GM19035 (cell line): ENCODE measurements at regions not wholly inside any gene's neighbourhood (a gene's known extent, or its start where the extent isn't known, plus 50 kb on each side); places are given as distances from the start of the nearest gene placed in this dataset.
"Not testable (repeated sequence)": the region's sequence is repeated elsewhere in the genome, so short reads cannot be mapped to it uniquely, and the experiment has no call there.

ENCODE experiments used
- ATAC-seq: cut with Tn5 transposase; IDR thresholded peaks from one replicate; pipeline ENCODE4 v1.9.1; 2021; ENCODE audit not compliant: unreplicated experiment

DNA sequence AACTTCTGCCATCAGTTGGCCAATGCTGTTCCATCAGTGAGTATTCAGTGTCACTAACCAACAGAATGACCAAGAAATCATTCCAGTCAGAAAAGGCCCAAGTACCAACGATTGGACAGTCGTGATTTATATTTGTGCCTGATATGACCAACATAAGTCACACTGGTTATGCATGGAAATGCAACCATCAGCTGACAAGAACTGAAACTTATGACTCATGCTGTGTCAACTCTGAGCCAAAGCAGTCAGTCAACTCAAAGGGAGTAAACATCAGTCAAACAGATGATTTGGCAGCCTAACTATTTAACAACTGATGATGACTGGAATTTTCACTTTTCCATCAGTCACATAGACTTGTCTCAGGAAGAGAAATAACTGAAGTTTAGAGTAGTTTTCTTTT lies 142.4 kb downstream of the ANXA2 start:
- ATAC-seq, result peak; percentile 95

DNA sequence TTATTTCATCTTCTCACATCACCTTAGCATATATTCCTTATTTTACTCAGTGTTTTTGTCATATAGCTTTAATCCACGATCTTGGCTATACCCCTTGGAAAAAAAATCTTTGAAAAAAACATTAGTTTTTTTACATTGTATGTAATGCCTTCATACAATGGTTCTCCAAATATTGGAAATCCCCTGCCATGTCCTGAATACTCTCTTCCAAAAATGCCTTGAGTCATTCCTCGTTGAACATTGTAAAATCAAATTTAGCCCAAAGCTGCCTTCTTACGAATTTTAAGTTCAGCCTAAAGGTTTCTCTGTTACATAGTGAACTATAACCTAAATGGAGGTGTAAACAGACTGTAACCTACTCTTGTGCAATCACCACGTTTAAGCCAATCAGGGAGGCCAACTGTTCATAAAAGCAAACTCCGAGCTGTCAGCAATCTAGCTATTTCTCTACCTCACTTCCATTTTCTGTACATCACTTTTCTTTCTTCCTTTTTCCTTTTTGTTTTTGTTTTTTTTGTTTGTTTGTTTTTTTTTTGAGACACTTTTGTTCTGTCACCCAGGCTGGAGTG lies 140.1 kb downstream of the ANXA2 start:
- no peak for ATAC-seq

DNA sequence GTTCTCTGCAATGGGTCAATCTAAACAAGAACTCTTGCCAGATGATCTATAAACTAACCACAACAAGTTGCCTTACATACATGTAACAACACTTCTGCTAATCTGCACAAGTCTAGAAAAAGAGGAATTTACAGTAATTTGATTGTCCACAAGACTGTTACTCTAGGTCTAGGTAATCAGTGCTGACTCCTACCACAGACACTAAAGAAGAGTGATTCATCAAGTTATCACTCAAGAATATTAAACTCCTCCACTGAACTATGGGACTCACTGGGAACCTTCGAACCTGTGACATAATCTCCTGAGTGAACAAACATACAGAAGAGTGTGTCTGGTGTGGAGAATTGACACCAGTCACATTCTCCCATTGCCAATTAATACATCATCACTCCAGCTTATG lies 138.3 kb downstream of the ANXA2 start:
- ATAC-seq, result no peak

DNA sequence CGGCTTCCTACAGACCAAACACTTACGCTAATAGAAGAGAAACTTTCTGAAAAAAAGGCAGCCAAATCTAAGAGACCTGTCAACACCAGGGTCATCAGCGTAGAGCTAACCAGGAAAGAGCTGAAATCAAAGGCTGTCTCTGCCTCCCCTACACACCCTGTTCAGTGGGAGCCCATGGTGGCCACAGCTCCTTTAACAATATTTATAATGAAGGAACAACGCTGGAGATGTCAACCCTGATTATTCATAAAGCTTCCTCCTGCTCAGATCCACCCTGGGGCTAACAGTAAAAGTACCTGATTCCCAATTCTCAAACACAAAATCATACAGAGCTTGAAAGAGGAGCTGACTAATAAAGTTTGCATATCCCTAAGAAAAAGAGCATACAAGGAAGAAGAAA lies 133.7 kb downstream of the ANXA2 start:
- no peak for ATAC-seq

DNA sequence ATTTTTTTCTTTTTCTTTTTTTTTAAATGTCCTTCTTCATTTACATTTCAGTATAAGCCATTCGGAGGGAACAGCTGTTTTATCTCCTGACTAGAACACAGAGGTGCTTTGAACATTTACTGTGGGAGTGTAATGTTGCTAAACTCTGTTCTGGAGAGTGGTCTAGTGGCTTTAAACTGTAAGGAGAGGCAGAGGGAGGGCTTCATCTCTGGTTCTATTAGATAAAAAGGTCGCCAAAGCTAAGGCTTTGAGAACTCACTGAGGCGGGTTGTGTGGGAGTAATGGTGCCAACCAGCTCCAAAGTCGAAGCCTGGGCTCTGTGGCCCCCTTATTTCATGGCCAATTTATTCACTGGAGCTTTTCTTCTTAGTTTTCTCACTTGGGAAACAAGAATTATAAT lies 133.2 kb downstream of the ANXA2 start:
- no peak for ATAC-seq

DNA sequence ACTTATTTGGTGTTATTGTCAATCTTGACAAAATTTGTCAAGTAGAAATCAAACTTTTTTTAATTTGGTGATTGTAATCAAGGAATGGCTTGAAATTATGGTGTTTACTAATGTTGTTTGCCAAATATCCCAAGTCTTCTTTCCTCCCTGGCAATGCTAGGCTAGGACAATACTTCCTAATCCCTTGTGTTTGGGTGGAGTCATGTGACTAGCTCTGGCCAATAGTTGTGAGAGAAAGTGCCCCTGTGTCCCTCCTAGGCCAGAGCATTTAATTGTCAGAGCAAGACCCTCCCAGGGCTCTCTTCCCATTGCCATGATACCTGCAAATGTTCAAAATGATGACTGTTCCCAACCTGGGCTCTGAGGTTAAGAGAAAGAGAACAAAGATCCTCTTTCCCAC lies 132.7 kb downstream of the ANXA2 start:
- ATAC-seq, result no peak

DNA sequence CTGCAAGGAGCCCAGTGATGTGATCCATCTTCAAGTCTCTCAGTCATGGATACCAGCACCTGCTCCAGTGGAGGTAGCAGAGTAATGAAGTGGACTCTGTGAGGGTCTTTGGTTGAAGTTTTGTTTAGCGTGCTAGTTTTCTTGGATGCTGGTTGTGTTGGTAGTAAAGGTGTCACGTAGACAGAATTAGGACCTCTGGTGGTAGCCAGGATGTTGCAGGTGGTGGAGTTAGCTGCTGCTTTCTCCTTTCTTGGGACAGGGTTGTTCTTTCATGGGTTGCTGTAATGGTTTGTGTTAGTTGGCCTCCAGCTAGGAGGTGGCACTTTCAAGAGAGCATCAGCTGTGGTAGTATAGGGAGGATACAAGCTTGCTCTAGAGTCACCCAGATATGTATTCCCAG lies 125.2 kb downstream of the ANXA2 start:
- no peak for ATAC-seq

DNA sequence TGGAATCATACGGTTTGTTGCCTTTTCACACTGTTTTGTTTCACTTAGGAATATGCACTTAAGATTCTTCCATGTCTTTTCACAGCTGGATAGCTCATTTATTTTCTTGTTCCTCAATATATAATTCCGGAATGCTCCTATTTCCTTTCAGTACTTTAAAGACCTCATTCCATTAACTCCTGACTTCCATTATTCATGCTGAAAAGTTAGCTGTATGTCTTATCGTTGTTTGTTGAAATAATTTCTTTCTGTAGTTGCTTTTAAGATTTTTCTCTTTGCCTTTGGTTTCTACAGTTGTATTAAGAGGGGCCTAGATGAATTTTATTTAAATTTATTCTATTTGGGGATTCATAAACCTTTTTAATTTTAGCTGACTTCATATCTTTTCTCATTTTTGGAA lies 122.2 kb downstream of the ANXA2 start:
- no peak for ATAC-seq

DNA sequence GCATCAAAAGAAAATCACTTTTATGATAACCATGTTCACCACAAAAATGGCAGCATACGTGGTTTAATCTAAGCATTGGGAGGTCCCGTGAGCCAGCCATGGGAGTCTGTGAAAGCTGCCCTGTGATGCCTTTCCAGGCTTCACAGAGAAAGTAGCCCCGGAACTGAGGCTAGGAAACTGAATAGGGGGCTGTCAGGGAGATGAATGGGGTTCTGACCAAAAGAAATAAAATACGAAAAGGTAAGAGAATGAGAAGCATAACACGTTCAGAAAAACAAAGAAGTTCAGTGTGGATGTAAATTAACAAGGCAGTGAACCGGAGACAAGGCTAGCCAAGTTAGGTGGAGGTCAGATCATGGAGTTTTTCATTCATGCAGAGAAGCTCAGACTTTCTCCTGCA lies 118.9 kb downstream of the ANXA2 start:
- no peak for ATAC-seq

DNA sequence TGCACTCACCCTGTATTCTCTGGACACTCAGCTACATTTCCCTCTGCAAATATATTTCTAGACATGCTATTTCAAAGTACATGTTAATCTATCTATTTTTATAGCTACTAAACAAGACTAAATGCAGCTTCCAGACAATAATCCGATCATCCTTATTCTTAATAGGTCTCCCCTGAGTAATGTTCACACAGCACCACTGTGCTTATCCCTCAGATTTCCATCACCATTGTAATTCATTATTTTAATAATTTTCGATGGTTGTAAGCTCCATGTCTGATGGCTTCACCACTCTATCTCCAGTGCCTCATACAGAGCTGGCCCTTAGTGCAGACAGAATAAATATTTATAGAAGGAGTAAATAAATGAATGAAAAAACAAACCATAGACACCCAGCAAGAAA lies 117.5 kb downstream of the ANXA2 start:
- no peak for ATAC-seq

DNA sequence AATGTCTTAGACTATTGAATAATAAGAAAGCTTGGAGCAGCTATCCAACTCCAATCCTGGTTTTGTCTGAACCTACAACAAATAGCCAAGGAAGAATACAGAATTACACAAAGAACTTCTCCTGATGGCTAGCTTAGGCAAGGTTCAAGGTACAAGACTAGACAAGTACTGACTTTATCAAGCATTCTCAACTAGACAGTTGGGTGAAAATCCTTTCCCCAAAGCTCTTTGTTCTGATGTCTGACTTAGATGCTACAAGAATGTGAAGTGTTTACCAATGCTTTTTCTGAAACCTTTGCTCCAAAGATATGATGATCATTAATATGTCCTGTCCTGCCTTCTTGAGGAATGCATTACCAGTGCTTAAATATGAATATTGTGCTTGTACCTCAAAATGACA lies 113.8 kb downstream of the ANXA2 start:
- ATAC-seq, result no peak

DNA sequence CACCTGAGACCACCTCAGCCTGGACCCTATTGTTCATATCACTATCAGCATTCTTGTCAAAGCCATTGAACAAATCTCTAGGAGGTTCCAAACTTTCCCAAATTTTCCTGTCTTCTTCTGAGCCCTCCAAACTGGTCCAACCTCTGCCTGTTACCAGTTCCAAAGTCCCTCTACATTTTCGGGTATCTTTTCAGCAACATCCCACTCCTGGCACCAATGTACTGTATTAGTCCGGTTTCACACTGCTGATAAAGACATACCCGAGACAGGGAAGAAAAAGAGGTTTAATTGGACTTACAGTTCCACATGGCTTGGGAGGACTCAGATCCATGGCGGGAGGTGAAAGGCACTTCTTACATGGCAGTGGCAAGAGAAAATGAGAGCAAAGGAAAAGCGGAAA lies 101.9 kb downstream of the ANXA2 start:
- ATAC-seq, result not testable (repeated sequence)

DNA sequence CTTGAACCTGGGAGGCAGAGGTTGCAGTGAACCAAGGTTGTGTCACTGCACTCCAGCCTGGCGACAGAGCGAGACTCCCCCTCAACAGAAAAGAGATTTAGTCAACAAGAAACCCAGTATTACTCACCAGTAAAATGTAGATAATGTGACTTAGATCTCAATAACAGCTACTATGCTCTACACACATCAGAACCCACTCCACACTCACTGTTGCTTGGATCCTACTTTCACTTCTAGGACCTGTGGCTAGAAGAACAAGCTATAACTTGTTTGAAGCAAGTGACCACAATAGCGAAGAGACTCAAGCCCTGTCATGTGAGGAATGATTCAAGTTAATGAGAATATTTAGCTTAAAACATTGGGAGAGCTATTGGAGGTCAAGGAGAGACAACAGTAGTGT lies 100.7 kb downstream of the ANXA2 start:
- no peak for ATAC-seq
